ENCODE measurements at regions not wholly inside any gene's neighbourhood (a gene's known extent, or its start where the extent isn't known, plus 50 kb on each side); places are given as distances from the start of the nearest gene placed in this dataset.

DNA sequence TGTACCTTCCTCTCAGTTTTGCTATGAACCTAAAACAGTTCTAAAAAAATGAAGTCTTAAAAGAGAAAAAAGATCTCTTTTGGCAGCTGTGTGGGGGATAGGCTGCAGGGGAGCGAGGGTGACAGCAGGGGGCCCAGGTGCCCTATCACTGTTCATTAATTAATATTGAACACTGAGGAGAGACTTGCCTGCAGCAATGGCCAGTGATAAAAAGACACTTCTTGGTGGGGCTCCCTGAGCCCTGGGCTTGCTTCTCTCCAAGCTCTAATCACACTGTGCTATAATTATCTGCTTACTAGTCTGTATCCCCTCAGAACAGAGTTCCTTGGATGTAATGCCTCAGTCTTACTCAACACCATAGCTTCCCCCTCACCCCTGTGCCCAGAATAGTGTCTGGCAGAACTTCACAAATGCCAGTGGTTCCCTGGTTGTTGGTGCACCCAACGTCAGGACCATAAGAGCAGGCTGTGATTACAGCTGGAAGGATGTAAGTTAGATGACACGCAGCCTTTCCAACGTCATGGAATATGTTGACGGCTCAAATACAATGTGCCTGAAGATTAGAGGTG lies 52.0 kb upstream of the IRX6 start:
- no peak for TF ChIP-seq POLR2A (IDR thresholded peaks at IDR 0.05)
- TF ChIP-seq, protein P1, sequence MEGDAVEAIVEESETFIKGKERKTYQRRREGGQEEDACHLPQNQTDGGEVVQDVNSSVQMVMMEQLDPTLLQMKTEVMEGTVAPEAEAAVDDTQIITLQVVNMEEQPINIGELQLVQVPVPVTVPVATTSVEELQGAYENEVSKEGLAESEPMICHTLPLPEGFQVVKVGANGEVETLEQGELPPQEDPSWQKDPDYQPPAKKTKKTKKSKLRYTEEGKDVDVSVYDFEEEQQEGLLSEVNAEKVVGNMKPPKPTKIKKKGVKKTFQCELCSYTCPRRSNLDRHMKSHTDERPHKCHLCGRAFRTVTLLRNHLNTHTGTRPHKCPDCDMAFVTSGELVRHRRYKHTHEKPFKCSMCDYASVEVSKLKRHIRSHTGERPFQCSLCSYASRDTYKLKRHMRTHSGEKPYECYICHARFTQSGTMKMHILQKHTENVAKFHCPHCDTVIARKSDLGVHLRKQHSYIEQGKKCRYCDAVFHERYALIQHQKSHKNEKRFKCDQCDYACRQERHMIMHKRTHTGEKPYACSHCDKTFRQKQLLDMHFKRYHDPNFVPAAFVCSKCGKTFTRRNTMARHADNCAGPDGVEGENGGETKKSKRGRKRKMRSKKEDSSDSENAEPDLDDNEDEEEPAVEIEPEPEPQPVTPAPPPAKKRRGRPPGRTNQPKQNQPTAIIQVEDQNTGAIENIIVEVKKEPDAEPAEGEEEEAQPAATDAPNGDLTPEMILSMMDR (IDR thresholded peaks at IDR 0.05) = no peak

All from tibial nerve (tissue), 3 donors.